ENCODE measurements at regions not wholly inside any gene's neighbourhood (a gene's known extent, or its start where the extent isn't known, plus 50 kb on each side); places are given as distances from the start of the nearest gene placed in this dataset.
A peak's percentile ranks its signal among the peaks of the same experiment; 100 is the strongest.

- DNase-seq, result peak in 1 of 2 donors; percentile 13
Measured at GRCh38 chr12:116382686-116383530, 105.4 kb upstream of the MED13L start.

GRCh38 chr12:116384175-116384574 lies 106.7 kb upstream of the MED13L start:
- DNase-seq, result no peak

DNA sequence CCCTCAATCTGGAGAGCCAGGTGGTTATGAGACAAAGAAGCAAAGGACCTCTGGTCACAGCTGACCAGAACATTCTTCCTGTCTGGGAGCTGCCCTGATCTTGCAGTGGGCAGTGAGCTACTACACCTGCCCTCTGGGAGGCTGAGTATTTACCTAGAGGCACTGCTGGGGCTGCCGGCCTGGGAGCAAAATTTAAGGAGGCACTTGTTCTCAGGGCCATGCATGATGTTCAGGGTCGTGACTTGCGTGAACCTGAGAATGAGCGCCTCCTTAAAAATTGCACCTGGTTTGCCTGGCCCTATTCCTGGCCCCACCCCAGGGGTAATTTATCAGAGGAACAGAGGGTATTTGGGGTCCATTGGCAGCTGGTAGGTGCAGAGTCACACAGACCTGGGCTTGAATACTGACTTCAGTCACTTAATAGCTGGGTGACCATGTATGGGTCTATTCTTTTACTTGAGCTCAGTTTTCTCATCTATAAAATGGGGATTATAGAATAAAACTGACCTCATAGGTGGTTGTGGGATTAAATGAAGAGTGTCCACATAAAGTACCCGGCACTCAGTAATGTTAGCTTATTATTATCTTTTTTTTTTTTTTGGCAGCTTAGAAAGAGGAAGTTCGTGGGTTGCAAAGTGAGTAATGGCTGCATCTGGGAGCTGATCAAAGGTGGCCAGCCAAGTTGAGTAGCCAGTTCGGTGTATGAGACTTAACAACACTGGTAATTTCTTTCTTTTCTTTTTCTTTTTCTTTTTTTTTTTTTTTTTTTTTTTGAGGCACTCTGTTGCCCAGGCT lies 107.4 kb upstream of the MED13L start:
- no peak for DNase-seq

DNA sequence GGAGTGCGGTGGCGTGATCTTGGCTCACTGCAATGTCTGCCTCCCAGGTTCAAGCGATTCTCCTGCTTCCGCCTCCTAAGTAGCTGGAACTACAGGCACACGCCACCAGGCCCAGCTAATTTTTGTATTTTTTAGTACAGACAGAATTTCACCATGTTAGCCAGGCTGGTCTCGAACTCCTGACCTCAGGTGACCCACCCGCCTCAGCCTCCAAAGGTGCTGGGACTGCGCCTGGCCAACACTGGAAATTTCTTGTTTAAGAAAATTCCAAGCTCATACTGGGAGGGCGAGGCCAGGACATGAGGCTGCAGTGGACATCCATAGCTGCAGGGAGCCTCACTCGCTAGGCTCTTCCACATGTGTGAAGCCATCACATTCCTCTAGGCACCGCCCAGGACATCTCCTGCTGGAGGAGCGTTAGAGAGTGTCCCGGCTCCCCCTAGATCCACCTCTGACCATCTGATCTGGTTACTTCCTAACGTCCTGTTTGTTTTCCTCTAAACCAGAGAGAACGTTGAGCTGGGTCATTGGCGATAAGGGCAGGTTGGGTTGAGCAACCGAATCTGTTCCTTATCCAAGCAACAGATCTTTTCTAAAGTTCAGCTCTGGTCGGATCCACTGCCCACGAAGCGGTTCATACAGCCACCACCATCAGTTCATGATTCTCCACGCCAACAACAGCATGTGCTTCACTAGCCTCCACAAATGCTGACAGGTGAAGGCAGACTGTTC lies 108.2 kb upstream of the MED13L start:
- DNase-seq, result no peak

DNA sequence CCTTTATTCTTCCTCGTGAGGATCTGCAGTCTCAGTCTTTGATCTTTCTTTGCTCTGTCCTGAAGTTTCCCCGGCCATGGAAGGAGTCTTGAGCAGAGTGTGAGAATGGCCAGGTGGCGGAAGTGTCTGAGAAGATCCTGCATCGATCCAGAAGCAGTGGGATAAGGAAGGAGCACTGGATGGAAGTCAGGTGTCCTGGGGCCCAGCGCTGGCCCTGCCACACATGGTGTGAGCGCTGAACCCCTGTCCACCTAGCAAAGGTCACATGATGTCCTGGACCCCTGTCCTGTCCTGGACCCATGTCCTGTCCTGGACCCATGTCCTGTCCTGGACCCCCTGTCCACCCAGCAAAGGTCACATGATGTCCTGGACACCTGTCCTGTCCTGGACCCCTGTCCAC lies 111.8 kb upstream of the MED13L start:
- DNase-seq, result no peak

GRCh38 chr12:116389990-116390389 lies 112.5 kb upstream of the MED13L start:
- peak in 1 of 2 donors; percentile 35 for DNase-seq

DNA sequence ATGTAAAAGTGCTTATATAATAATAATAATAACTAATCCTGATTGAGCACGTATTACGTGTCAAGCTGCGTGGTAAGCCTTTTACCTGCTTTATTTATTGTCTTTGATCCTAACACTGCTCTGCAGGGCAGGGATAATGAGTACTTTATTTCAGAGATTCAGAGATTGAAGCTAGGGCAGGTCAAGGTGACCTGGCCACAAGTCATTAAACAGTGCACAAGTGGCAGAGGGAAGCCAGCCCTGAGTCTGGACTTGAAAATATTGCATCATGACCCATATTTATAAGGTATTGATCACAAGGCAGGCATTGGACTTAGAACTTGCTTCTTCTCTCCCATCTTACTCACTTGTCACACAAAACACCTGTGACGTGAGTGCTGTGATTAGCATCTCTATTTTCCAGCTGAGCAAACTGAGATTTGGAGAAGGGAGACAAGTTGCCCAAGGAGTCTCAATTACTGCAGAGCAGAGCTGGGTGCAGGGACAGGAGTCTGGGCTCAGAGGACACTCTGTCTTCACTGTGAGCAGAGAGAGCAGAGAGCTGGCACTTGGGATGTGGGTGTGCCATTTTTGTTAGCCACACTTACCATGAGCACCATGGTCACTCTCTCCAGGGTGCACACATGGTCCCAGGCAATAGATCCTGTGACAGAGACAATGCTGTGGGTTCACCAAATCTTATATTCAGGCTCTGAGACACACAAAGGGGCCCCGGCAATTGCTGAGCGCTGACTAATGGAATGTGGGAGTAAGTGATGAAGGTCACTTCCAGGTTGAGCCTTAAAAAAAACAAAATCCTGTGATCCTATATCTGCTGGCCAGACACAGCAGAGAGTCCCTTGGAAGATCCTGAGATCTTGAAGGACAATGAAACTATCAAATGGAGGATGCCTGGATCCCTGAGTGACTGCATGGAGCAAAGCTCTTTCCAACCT lies 113.2 kb upstream of the MED13L start:
- no peak for DNase-seq

- no peak for DNase-seq
Measured at GRCh38 chr12:116391501-116391900, 114.0 kb upstream of the MED13L start.

- DNase-seq, result no peak
Measured at GRCh38 chr12:116392061-116392460, 114.6 kb upstream of the MED13L start.

GRCh38 chr12:116393255-116393654 lies 115.8 kb upstream of the MED13L start:
- DNase-seq, result no peak

DNA sequence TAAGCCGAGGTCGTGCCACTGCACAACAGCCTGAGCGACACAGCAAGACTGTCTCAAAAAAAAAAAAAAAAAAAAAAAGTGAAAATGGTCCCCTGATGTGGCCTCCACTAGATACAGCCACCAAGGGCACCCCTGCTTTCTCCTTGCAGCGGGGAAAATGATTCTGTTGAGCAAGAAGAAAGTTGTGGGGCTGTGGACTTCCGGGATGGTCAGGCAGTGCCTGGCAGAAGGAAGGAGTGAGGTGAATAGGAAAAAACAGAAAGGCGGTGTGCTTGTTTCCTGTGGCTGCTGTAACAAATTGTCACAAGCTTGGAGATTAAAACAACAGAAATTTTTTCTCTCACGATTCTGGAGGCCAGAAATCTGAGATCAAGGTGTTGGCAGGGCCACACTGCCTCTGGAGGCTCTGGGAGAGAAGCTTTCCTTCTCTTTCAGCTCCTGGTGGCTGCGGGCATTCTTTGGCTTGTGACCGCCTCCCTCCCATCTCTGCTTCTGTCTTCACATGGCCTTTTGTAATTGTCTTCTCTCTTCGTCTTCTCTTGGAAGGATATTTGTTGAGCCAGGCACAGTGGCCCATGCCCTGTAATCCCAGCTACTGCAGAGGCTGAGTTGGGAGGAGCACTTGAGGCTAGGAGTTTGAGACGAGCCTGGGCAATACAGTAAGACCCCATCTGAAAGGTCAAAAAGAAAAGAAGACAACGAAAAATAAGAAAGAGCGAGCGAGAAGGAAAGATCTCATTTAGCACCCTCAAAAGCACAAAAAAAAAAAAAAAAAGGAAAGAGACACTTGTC lies 116.6 kb upstream of the MED13L start:
- no peak for DNase-seq

DNA sequence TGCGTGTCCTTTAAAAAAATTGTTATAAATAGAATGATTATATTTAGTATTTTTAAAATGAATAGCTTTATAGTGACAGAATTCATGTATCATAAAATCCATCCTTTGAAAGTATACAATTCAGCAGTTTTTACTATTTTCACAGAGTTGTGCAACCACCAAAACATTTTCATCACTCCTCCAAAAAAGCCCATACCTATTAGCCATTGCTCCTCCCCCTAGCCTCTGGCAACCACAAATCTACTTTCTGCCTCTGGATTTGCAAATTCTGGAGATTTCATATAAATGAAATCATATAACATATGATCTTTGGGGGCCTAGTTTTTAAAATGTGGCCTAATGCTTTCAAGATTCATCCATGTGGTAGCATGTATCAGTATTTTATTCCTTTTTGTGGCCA lies 117.9 kb upstream of the MED13L start:
- DNase-seq, result no peak

DNA sequence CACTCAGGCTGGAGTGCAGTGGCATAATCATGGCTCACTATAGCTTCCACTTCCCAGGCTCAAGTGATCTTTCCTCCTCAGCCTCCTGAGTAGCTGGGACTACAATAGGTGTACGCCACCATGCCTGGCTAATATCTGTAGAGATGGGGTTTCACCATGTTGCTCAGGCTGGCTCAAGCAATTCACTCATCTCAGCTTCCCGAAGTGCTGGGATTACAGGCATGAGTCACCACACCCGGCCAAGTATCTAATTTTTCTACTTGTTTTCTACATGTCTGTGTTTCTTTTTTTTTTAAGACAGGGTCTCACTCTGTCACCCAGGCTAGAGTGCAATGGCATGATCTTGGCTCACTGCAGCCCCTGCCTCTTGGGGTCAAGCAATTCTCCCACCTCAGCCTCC lies 119.7 kb upstream of the MED13L start:
- no peak for DNase-seq

DNA sequence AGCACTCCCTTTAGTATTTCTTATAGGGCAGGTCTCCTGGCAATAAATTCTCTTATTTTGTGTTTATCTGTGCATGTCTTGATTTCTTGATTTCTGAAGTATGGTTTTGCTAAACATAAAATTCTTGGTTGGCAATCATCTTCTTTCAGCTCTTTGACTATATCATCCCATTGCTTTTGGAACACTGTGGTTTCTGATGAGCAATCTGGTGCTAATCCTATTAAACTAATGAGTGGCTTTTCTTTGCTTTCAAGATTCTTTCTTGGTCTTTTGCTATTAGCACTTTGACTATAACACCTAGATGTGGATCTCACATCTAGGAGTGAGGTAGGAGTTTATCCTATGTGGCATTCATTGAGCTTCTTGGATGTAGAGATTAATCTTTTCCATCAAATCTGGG lies 120.7 kb upstream of the MED13L start:
- no peak for DNase-seq

DNA sequence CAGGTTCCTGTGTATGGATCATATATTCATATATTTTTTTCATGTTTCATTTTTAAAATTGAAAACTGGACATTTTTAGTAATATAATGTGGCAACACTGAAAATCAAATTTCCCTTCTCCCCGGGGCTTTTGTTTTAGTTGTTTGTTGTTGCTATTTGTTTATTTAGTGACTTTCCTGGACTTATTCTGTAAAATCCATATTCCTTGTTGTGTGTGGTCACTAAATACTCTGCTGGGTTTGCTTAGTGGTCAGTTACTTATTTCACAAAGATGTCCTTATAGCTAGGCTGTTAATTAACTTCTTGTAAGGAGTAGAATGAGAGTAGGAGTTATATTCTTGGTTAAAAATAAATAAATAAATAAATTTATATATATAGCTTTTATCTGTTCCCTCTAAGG lies 121.6 kb upstream of the MED13L start:
- no peak for DNase-seq

- no peak for DNase-seq
Measured at GRCh38 chr12:116400636-116401372, 123.3 kb upstream of the MED13L start.

DNA sequence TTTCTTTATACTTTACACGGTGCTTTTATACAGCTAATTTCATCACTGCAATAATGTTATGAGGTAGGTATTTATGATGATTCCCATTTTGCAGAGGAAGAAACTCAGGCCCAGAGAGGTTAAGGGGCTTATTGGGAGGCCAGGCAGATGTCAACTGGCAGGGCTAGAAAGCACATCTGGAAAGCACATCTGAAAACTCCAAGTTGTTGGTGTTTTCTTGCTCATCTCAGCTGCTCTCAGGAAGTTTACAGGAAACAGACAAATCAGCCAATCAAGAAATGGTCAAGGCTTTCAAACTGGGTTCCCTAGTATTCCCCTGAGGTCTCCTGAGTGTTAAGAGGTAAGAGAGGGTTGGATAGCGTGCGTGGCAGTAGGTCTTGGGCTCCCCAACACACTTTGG lies 124.1 kb upstream of the MED13L start:
- no peak for DNase-seq

DNA sequence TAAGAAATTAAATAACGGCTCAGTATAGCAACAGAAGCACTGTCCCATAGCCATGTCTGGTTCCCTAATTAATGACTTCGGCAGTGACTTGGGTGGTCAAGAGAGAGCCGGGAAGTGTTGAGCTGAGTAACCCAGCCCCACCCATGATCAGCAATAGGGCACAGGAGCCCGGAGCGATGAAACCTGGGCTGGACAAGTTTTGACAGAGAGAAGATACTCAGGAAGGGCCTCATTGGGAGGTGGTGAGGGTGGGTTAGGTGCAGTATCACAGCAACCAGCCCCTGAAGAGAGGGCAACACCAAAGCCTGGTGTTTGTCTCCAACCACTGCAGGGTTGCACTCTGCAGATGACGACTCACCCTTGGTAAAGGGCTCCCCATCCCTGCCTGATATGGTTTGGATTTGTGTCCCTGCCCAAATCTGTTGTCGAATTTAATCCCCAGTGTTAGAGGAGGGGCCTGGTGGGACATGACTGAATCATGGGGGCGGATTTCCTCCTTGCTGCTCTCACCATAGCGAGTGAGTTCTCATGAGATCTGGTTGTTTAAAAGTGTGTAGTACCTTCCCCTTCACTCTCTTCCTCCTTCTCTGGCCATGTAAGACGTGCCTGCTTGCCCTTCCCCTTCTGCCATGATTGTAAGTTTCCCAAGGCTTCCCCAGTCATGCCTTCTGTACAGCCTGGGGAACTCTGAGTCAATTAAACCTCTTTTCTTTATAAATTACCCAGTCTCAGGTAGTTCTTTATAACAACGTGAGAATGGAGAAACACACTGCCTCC lies 124.9 kb upstream of the MED13L start:
- no peak for DNase-seq

GRCh38 chr12:116403546-116403945 lies 126.1 kb upstream of the MED13L start:
- DNase-seq, result no peak

DNA sequence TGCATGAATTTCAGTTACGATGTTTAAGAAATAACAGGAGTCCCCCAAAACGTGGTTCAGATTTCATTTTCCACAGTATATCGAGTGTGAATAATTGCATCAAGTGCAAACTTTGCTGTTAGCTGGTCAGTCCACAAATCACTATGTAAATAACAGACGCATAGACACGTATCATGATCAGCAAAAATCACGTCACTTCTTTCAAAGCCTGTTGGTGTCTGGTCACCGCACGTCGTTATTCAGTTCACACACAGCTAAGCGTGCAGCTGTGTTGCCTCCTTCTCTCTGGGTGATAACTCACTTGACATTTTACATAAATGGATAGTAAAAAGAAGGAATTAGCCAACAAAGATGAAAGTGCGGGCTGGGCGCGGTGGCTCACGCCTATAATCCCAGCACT lies 126.8 kb upstream of the MED13L start:
- no peak for DNase-seq
